Esophagus muscularis mucosa (tissue), 4 donors: ENCODE measurements at regions not wholly inside any gene's neighbourhood (a gene's known extent, or its start where the extent isn't known, plus 50 kb on each side); places are given as distances from the start of the nearest gene placed in this dataset.

ENCODE experiments used
- EP300 ChIP-seq: sonication (generic); formaldehyde crosslinking; IDR thresholded peaks from one replicate; pipeline ENCODE4 v1.6.1; 2017; ENCODE audit warnings: antibody characterized with exemption
- POLR2A ChIP-seq: fragments of 450-650 bp; IDR thresholded peaks from one replicate; pipeline ENCODE4 v1.6.1; 2017; ENCODE audit warnings: antibody characterized with exemption, moderate library complexity, mild to moderate bottlenecking, low read depth
- TF ChIP-seq, protein P1 (sequence below), 3 experiments: fragments of 200-600 bp in 2 of 3; fragments of 450-650 bp in 1 of 3; sonication (generic) in 2 of 3; IDR thresholded peaks; one replicate each; pipeline ENCODE4 v1.5.1; 2017 to 2019; ENCODE audit warnings: antibody characterized with exemption in 3 of 3, mild to moderate bottlenecking in 2 of 3, moderate library complexity in 1 of 3

DNA sequence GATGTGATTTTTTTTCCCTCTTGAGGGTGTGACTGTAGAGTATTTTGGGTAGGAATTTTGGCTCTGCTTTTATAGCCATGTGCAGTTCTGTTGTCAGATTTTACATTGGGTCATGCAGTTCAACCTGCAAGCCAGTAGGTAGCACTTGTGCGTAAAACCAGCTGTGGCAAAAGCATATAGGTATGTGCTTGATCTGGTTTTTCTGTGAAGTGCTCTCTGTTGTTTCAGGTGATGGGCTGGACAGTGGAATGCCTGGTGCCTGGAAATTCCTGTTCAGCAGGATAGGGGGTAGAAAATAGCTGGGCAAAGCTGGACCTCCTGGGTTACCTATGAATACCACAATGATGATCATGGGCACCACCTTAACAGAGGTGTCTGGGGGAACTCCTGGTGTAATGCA is 584.2 kb upstream of the PCDH10 start:
- TF ChIP-seq, protein P1, sequence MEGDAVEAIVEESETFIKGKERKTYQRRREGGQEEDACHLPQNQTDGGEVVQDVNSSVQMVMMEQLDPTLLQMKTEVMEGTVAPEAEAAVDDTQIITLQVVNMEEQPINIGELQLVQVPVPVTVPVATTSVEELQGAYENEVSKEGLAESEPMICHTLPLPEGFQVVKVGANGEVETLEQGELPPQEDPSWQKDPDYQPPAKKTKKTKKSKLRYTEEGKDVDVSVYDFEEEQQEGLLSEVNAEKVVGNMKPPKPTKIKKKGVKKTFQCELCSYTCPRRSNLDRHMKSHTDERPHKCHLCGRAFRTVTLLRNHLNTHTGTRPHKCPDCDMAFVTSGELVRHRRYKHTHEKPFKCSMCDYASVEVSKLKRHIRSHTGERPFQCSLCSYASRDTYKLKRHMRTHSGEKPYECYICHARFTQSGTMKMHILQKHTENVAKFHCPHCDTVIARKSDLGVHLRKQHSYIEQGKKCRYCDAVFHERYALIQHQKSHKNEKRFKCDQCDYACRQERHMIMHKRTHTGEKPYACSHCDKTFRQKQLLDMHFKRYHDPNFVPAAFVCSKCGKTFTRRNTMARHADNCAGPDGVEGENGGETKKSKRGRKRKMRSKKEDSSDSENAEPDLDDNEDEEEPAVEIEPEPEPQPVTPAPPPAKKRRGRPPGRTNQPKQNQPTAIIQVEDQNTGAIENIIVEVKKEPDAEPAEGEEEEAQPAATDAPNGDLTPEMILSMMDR (IDR thresholded peaks at IDR 0.05), result no peak
- TF ChIP-seq POLR2A, result no peak
- TF ChIP-seq EP300, result no peak
